MCF 10A (cell line): ENCODE measurements at regions not wholly inside any gene's neighbourhood (a gene's known extent, or its start where the extent isn't known, plus 50 kb on each side); places are given as distances from the start of the nearest gene placed in this dataset.

ENCODE experiments used
- BruUV-seq: library from RNA; stranded (reverse); fragments of 400-500 nt; replicated peaks from 2 replicates; lab custom pipeline; 2021; lab: Mats Ljungman, UMichigan
- CTCF ChIA-PET: fragments of 300-600 bp; sonication (Branson Sonifier 250); formaldehyde crosslinking; extraction: SDS; loops from one replicate; lab custom pipeline; 2021; ENCODE audit warnings: antibody characterized with exemption, inconsistent platforms; lab: Yijun Ruan, JAX
- POLR2A ChIA-PET: fragments of 300-600, 350-650 bp; sonication (Branson Sonifier 250); formaldehyde crosslinking; extraction: SDS; loops from one replicate; lab custom pipeline; 2020; ENCODE audit warnings: antibody characterized with exemption, inconsistent platforms; lab: Yijun Ruan, JAX
- DNase-seq: peaks from one replicate; pipeline ENCODE4 v3.0.0-alpha.2; 2018; ENCODE audit not compliant: unreplicated experiment
- H3K27ac Mint-ChIP-seq: one replicate; pipeline ENCODE4 v1.8.0; 2022; ENCODE audit warnings: mild to moderate bottlenecking, low read depth, mixed read lengths; ENCODE audit not compliant: unreplicated experiment
- H3K27me3 Mint-ChIP-seq: one replicate; pipeline ENCODE4 v1.8.0; 2022; ENCODE audit warnings: mixed read lengths; ENCODE audit not compliant: insufficient read depth, unreplicated experiment
- H3K36me3 Mint-ChIP-seq: one replicate; pipeline ENCODE4 v1.8.0; 2022; ENCODE audit warnings: mild to moderate bottlenecking, moderate library complexity, mixed read lengths; ENCODE audit not compliant: insufficient read depth, unreplicated experiment
- H3K4me1 Mint-ChIP-seq: one replicate; pipeline ENCODE4 v1.8.0; 2022; ENCODE audit warnings: mixed read lengths; ENCODE audit not compliant: insufficient read depth, unreplicated experiment
- H3K4me3 Mint-ChIP-seq: one replicate; pipeline ENCODE4 v1.8.0; 2022; ENCODE audit warnings: mild to moderate bottlenecking, moderate library complexity, mixed read lengths; ENCODE audit not compliant: unreplicated experiment
- H3K9me3 Mint-ChIP-seq: one replicate; pipeline ENCODE4 v1.8.0; 2022; ENCODE audit warnings: mixed read lengths; ENCODE audit not compliant: unreplicated experiment
- CTCF ChIP-seq: fragments of 200-600 bp; IDR thresholded peaks from one replicate; pipeline ENCODE4 v1.8.0; 2022; ENCODE audit warnings: antibody characterized with exemption, mild to moderate bottlenecking; ENCODE audit not compliant: unreplicated experiment
- intact Hi-C: fragments of 100-400 bp; cut with micrococcal nuclease; formaldehyde crosslinking; loops from 2 replicates; pipeline ENCODE4 v1.14.1; 2022

- ChIA-PET CTCF (no interaction called here), POLR2A (no interaction called here)
- intact Hi-C loops: no loop called here
- Mint-ChIP-seq H3K4me3 (no peak overlapping the region), H3K9me3 (no peaks in the 10 kb centered on the region), H3K27me3 (no peaks in the 10 kb centered on the region), H3K36me3 (no peaks in the 10 kb centered on the region), H3K27ac (no peak overlapping the region), H3K4me1 (no peaks in the 10 kb centered on the region)
- no peak for TF ChIP-seq CTCF
- DNase-seq: no peak
- BruUV-seq: no TSS peak
Measured at GRCh38 chr18:55688030-55688429, 100.0 kb upstream of the TCF4 start.

- no peaks in the 10 kb centered on the region for H3K36me3 Mint-ChIP-seq
- no peak for TF ChIP-seq CTCF
- no peaks in the 10 kb centered on the region for H3K4me1 Mint-ChIP-seq
- H3K27ac Mint-ChIP-seq: no peak overlapping the region
- ChIA-PET POLR2A (no interaction called here), CTCF (no interaction called here)
- H3K4me3 Mint-ChIP-seq: no peak overlapping the region
- intact Hi-C loops: no loop called here
- H3K27me3 Mint-ChIP-seq: no peaks in the 10 kb centered on the region
- DNase-seq: no peak
- no TSS peak for BruUV-seq
- H3K9me3 Mint-ChIP-seq: no peaks in the 10 kb centered on the region
Measured at GRCh38 chr18:55687106-55687505, 99.1 kb upstream of the TCF4 start.

- Mint-ChIP-seq H3K27me3 (no peaks in the 10 kb centered on the region), H3K4me1 (no peaks in the 10 kb centered on the region), H3K36me3 (no peaks in the 10 kb centered on the region), H3K27ac (no peak overlapping the region), H3K4me3 (no peak overlapping the region), H3K9me3 (no peaks in the 10 kb centered on the region)
- DNase-seq: peak; percentile 50
- TF ChIP-seq CTCF: no peak
- ChIA-PET POLR2A (no interaction called here), CTCF (no interaction called here)
- BruUV-seq: no TSS peak
- intact Hi-C loops: no loop called here
Measured at GRCh38 chr18:55685638-55686037, 97.6 kb upstream of the TCF4 start.

GRCh38 chr18:55672574-55673361, 84.8 kb upstream of the TCF4 start:
- Mint-ChIP-seq H3K36me3 (no peaks in the 10 kb centered on the region), H3K27me3 (no peaks in the 10 kb centered on the region), H3K27ac (no peak overlapping the region), H3K4me3 (no peak overlapping the region), H3K9me3 (peaks cover 7% of the 10 kb centered on the region), H3K4me1 (no peaks in the 10 kb centered on the region)
- no peak for DNase-seq
- intact Hi-C loops: no loop called here
- no peak for TF ChIP-seq CTCF
- BruUV-seq: no TSS peak
- ChIA-PET POLR2A (interaction anchor here (0.7 kb wide), 1 partner anchor 659 kb away, joined by 3 read pairs; no protein-coding TSS in a partner anchor), CTCF (interaction anchor here (0.6 kb wide), 1 partner anchor 565 kb away, joined by 3 read pairs; no protein-coding TSS in a partner anchor)
